GM18507 (cell line): ENCODE measurements at regions not wholly inside any gene's neighbourhood (a gene's known extent, or its start where the extent isn't known, plus 50 kb on each side); places are given as distances from the start of the nearest gene placed in this dataset.
"Not testable (repeated sequence)": the region's sequence is repeated elsewhere in the genome, so short reads cannot be mapped to it uniquely, and the experiment has no call there.

Experiments
- DNase-seq: peaks from one replicate; pipeline ENCODE4 v3.0.0; 2011; ENCODE audit warnings: low read depth; ENCODE audit not compliant: insufficient read length; ENCODE audit errors: extremely low spot score
- FAIRE-seq: peaks from 2 replicates; lab custom pipeline; 2011; peaks lifted over from hg19 to GRCh38; lab: Jason Lieb, UNC

DNA sequence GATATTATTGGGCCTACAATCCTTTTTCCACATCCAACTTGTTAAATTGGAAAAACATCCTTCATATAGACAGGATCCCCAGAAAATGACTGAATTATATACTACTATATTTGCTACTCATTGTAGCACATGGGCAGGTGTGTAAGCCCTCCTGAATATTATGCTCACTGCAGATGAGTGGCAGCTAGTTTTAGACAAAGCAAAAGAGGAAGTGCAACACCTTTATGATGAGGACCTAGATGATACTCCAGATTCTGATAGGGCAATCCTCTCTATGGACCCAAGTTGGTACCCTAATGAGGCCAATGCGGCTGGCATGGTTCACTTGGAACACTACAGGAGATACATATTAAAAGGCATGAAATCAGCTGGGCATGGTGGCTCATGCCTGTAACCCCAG is 119.1 kb upstream of the PLCL2 start:
- FAIRE-seq (no peak), DNase-seq (no peak)

DNA sequence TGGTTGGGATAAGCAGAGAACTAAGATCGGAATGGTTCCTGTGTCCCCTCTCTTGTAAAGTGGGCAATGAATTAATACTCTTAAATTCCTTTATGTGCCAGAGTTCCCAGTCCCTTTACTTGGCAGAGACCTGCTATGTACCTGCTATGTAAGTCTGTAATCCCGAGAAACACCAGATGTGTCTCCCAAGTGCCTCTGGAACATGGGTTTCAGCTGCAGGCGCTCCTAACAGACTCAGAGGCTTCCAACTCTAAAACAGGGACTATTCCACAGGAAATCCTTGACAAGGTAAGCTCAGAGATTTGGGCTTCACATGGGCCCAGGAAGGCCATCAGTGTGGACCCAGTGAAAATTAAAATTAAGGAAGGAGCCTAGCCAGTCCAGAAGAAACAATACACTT is 117.7 kb upstream of the PLCL2 start:
- FAIRE-seq (no peak), DNase-seq (no peak)

DNA sequence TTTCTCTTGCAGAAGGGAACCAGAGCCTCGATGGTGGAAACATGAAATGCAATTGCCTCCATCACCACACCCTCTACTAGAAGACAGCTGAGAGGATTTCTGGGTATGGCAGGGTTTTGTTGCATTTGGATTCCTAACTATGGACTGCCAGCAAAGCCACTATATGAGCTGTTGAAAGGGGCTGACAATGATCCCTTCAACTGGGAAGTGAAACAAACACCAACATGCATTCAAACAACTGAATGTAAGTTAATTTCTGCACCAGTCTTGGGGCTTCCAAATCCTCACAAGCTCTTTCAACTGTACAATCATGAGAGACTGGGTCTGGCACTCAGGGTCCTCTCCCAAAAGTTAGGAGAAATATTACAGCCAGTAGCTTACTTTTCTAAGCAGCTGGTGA is 116.7 kb upstream of the PLCL2 start:
- no peak for FAIRE-seq
- DNase-seq = no peak

DNA sequence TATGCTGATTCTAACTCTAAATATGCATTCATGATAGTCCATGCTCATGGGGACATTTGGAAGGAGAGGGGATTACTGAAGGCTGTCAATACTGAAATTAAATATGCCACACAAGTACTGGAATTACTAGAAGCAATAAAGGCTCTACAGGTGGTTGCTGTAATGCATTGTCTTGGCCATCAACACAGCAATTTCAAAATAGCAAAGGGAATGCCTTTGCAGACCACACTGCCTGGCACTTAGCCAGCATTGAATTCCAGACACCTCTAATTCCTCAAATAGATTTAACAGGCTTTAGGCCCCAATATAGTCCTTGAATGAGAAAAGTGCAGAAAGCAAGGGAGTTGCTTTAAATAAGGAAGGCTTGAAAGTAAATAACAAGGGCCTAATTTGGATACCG is 115.8 kb upstream of the PLCL2 start:
- FAIRE-seq = no peak
- DNase-seq = no peak

DNA sequence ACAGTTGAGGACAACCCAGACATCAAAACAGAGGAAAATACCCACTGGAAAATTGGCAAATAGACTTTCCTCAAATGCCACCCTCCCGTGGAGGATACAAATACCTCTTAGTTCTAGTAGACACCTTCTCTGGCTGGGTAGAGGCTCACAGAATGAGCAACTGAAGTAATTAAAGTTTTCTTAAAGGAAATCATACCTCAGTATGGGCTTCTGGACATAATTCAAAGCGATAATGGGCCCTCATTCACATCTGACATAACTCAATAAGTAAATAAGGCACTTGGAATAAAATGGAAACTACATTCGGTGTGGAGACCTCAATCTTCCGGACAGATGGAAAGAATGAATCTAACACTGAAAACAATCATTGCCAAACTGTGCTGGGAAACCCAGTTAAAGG is 115.2 kb upstream of the PLCL2 start:
- no peak for DNase-seq
- FAIRE-seq = no peak

DNA sequence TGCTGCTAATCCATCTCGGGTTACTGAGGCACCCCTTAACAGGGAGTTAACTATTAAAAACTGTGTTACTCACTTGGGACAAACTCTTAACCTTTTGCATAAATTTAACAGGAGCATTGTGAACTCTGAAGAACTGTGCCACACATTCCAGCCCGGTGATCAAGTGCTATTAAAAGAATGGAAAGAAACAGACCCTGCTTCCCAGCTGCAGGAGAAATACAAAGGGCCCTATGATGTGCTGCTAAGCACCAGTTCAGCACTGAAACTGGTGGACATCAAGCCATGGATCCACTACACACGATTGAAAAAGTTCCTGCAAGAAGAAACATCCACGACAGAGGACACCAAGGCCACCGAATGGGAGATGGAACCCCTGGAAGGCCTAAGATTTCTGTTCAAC is 114.7 kb upstream of the PLCL2 start:
- no peak for FAIRE-seq
- DNase-seq = no peak

DNA sequence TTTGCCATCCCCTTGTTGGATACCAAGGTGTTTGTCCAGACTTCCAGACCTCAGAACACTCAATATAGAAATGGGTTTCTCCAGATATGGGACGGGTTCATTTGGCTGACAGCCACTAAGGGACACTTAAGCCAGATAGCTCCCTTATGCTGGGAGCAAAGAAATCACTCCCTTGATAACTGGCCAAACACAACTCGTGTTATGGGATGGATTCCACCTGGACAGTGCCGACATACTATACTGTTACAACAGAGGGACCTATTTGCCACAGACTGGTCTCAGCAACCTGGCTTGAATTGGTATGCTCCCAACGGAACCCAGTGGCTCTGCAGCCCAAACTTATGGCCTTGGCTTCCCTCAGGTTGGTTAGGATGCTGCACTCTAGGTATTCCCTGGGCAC is 114.0 kb upstream of the PLCL2 start:
- FAIRE-seq (no peak), DNase-seq (no peak)

DNA sequence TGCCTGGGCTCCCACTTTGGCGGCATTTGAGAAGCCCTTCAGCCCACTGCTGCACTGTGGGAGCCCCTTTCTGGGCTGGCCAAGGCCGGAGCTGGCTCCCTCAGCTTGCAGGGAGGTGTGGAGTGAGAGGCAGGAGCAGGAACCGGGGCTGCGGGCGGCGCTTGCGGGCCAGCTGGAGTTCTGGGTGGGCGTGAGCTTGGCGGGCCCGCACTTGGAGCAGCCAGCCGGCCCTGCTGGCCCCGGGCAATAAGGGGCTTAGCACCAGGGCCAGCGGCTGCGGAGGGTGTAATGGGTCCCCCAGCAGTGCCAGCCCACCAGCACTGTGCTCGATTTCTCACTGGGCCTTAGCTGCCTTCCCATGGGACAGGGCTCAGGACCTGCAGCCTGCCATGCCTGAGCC is 111.2 kb upstream of the PLCL2 start:
- DNase-seq, FAIRE-seq: not testable (repeated sequence)

DNA sequence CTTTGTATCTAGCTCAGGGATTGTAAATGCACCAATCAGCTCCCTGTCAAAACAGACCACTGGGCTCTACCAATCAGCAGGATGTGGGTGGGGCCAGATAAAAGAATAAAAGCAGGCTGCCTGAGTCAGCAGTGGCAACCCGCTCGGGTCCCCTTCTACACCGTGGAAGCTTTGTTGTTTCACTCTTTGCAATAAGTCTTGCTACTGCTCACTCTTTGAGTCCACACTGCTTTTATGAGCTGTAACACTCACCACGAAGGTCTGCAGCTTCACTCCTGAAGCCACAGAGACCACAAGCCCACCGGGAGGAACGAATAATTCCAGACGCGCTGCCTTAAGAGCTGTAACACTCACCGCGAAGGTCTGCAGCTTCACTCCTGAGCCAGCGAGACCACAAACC is 110.2 kb upstream of the PLCL2 start:
- not testable (repeated sequence) for DNase-seq, FAIRE-seq

DNA sequence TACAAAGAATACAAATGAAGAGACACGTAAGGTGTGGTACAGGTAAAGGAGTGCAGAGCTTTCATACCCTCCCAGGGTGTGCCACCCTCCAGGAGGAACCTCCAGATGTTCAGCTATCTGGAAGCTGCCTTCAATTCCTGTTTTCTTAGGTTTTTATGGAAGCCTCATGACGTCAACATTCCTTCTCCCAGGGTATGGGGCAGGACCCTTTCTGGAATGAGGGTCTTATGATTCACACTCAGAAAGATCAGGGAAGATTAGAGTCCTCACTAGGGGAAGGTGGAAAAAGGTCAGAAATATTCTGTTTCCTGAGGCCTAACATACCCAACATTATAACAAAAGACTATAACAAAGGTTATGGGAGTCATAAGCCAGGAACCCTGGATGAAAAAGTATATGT is 99.8 kb upstream of the PLCL2 start:
- FAIRE-seq = no peak

DNA sequence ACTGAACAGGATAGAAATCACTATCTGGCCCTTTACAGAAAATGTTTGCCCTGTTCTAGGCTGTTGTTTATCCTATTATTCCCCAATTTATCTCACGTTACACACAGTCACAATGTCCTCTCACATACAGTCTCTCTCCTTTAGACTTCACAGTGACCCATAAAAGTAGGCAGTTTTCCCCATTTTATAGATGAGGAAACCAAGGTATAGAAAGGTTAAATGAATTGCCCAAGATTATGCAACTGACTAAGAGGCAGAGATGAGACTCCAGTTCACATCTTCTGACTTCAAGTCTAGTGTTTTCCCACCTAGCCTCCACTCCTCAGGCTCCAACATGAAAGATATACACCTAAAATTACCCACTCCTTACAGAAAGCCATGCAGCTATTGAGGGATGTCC is 99.3 kb upstream of the PLCL2 start:
- no peak for FAIRE-seq

More for the DNA sequence above, 99.8 kb upstream of the PLCL2 start:
- no peak for DNase-seq

DNA sequence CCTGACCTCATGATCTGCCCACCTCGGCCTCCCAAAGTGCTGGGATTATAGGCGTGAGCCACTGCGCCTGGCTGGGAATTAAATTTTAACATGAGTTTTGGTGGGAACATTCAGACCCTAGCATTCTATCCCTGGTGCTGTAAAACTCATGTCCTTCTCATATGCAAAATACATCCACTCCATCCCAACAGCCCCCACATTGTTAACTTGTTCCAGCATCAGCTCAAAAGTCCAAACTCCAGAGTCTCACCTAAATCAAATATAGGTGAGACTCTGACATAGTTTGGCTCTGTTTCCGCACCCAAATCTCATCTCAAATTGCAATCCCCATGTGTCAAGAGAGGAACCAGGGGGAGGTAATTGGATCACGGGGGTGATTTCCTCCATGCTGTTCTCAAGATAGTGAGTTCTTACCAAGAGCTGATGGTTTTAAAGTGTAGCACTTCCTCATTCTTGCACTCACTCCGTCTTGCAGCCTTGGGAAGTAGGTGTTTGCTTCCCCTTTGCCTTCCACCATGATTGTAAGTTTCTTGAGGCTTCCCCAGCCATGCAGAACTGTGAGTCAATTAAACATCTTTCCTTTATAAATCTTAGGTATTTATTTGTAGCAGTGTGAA is 96.2 kb upstream of the PLCL2 start:
- DNase-seq (no peak), FAIRE-seq (no peak)

More for the DNA sequence above, 99.3 kb upstream of the PLCL2 start:
- DNase-seq = no peak

DNA sequence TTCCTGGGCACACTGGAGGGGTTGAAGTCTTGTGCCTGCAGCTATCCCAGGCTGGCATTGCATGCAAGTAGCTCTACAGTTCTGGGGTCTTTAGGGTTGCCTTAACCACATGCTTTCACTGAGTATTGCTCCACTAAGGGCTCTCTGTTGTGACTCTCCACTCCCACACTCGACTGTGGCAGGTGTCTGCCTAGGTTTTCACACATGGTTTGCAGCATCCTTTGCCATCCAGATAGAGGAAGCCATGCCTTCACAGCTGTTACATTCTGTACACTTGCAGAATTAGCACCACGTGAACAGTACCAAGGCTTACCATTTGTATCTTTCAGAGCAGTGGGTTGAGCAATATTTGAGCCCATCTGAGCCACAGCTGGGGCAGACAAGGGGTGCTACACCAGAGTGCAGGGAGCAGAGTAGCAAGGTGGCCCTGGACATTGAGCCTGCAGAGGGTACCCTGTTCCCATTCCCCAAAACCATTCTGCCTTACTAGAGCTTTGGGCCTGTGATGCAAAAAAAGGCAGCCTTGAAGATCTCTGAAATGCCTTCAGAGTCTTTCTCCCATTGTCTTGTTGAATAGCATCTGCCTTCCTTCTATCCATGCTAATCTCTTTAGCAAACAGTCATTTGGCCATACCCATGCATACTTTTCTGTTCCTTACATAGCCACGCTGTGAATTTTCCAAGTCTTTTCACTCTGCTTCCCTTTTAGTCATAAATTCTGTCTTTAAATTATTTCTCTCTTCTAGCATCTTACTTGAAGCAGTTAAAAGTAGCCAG is 95.2 kb upstream of the PLCL2 start:
- no peak for DNase-seq
- no peak for FAIRE-seq

DNA sequence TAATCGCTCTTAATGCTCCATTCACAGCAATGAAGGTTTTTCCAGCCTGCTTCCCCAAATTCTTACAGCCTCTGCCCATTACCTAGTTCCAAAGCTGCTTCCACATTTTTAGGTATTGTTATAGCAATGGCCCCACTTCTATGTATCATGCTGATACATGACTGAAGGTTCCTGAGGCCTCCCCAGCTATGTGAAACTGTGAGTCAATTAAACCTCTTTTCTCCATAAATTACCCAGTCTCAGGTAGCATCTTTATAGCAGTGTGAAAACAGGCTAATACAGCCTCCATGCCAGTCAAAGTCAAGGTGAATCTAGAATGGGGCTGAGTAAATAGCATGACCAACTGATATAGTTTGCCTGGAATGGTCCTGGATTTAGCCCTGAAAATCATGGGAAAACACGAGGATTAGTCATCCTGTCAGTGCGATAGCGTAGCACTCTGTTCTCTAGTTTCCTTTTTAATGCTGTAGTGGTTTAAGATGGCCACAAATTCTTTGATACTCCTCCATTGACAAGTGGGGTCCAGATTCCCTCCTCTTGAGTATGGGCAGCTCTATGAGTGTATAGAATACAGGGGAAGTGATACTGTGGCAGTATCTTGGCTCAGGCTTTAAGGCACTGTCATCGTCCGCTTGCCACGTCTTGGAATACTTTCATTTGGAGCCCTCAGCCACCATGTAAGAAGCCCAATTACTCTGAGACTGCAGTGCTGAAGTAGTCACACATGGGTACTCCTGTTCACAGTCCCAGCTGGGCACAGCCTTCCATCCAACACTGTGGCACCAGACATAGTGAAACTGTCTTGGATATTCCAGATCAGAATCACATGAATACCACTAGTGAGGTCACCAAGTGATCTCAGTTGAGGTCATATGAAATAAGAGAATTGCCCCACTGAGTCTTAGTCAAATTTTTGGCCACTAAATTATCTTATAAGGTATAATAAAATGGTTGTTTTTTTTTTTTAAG is 94.0 kb upstream of the PLCL2 start:
- no peak for FAIRE-seq
- DNase-seq = no peak

DNA sequence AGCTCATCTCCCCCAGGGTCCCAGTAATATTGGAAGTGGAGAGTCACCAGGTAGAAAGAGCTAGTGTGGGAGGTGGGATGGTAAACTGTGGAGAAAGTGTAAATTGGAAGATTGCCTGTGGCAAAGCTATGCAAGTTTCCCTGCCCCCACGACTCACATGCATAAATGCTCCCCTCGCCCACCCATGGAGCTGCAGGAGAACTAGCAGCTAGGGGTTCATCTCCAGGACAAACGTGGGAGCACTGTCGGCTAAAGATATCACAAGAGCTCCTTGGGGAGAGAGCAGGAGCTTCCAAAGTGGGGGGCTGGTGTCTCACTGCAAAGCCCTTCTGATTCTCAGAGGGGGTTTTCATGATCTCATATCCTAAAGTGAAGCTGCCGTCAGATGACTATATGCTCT is 91.4 kb upstream of the PLCL2 start:
- no peak for DNase-seq
- FAIRE-seq = no peak

DNA sequence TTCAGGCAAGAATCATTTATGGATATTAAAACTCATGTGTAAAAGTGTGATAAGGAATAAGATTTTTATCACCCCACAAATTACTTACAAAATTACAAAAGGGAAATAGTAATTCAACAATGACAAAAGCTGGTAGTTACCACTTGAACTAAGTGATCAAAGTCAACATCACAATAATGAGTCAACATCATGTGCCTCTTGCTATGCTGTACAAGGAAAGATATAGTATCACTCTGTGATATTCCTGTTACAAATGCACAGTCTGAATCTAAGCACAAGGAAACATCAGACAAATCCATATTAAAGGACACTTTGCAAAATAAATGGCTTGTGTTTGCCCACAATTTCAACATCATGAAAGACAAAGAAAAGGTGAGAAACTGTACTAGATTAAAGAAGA is 90.5 kb upstream of the PLCL2 start:
- FAIRE-seq (no peak), DNase-seq (no peak)

DNA sequence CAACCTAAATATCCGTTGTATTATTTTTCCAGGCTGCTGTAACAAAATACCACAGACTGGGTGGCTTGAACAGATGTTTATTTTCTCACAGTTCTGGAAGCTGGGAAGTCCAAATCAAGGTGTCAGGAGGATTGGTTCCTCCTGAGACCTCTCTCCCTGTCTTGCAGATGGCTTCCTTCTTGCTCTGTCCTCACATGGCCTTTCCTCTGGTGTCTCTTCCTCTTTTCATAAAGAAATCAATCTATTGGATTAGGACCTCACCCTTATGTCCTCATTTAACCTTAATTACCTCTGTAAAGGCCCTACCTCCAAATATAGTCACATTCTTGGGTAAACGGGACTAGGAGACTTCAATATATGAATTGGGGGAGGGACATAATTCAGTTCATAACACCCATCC is 89.2 kb upstream of the PLCL2 start:
- FAIRE-seq = peak; percentile 18
- no peak for DNase-seq

DNA sequence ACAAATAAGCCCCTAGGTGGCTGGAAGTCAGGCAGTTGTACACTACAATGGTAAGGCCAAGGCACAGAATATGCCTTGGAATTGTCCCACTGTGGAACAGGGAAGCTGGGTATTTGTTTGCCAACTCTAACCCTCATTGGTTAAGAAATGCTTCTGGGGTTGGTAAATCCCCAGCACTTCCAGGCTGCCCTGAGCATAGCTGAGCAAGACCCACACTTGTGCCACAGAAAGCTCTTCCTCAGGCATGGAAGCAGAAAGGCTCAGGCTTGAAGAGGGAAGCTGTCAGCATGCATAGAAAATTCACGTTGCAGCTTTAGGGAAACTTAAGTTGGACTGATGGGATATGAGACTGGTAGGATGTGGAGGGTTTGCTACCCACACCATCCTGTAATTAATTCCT is 86.9 kb upstream of the PLCL2 start:
- no peak for DNase-seq
- FAIRE-seq = no peak

DNA sequence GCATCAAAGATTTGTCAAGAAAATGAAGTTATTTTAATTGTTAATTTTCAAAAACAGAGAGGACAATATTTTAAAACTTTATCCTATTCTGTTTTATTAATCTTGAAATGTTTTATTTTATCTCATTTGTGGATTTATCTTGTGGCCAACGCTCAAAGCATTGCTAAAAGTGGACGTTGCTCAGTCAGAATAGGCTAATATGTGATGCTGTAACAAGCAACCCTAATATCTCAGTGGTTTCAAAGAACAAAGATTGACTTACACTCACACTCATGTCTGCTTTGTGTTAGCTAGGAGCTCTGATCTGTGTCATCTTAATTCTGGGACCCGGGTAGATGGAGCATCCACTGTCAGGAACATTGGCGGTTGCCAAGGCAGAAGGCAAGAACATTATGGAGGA is 86.0 kb upstream of the PLCL2 start:
- no peak for FAIRE-seq
- DNase-seq = no peak

DNA sequence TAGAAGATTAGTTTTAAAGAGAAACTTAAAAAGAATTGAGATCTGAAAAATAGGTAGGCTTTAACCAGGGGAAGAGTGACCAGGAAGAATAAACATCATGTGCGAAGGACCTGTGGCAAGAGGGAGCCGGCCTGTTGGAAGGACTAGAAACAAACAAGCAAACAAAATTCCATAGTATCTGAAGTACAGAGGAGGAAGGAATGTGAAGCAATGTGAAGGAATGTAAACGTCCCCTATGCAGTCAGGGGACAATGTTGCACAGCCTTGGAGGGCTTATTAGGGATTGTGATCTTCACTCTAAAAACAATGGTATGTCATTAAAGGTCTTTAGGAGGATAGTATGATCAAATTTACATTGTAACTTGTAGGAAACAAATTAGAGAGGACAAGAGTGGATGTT is 84.4 kb upstream of the PLCL2 start:
- DNase-seq (no peak), FAIRE-seq (no peak)
